HepG2 (cell line): ENCODE measurements at regions not wholly inside any gene's neighbourhood (a gene's known extent, or its start where the extent isn't known, plus 50 kb on each side); places are given as distances from the start of the nearest gene placed in this dataset.

Experiments used
- ATAC-seq: fragments of 200-7000 bp; cut with Tn5 transposase; 3 replicates; pipeline ENCODE4 v1.9.1; 2020; ENCODE audit warnings: mild to moderate bottlenecking, moderate library complexity
- BruUV-seq: library from RNA; stranded (reverse); fragments of 400-500 nt; replicated peaks from 2 replicates; lab custom pipeline; 2021; lab: Mats Ljungman, UMichigan
- CTCF ChIA-PET: fragments of 300-600 bp; formaldehyde crosslinking; extraction: SDS; loops from one replicate; lab custom pipeline; 2021; ENCODE audit warnings: low total read pairs, inconsistent platforms, low intra/inter-chr PET ratio; lab: Yijun Ruan, JAX
- POLR2A ChIA-PET: fragments of 350-600 bp; sonication (Branson Sonifier 250); formaldehyde crosslinking; loops from one replicate; lab custom pipeline; 2020; ENCODE audit warnings: antibody characterized with exemption, inconsistent platforms; lab: Yijun Ruan, JAX
- DNase-seq: peaks from one replicate; pipeline ENCODE4 v3.0.0-alpha.2; 2015; ENCODE audit warnings: low spot score
- FAIRE-seq: peaks from 3 replicates; lab custom pipeline; 2011; peaks lifted over from hg19 to GRCh38; lab: Jason Lieb, UNC
- H2AFZ ChIP-seq: one replicate; pipeline ENCODE4 v1.6.1; 2011; ENCODE audit warnings: low read length, inconsistent platforms
- H3K27ac ChIP-seq: fragments of 300-600 bp; 3 replicates; pipeline ENCODE4 v1.8.0; 2011; ENCODE audit warnings: mixed run types, mild to moderate bottlenecking, mixed read lengths, low read length, inconsistent platforms; ENCODE audit not compliant: insufficient read depth; ENCODE audit errors: extremely low read length
- H3K27me3 ChIP-seq, 2 experiments: fragments of 200-600 bp in 1 of 2; 2 replicates in 1 of 2; 3 replicates in 1 of 2; pipeline versions ENCODE4 v1.6.0 to v1.8.0; 2011; ENCODE audit warnings: low read length in 2 of 2, mild to moderate bottlenecking in 2 of 2, moderate library complexity in 2 of 2, inconsistent platforms in 1 of 2; ENCODE audit not compliant: insufficient read depth in 2 of 2, control insufficient read depth in 1 of 2
- H3K36me3 ChIP-seq, 2 experiments: fragments of 200-600 bp in 1 of 2; replicated peaks in 1 of 2; 2 replicates in 1 of 2; 3 replicates in 1 of 2; pipeline versions ENCODE4 v1.5.1 to v1.8.0; 2011; ENCODE audit warnings: low read length in 2 of 2, inconsistent platforms in 1 of 2; ENCODE audit not compliant: insufficient read depth in 2 of 2, control insufficient read depth in 1 of 2
- H3K4me1 ChIP-seq: 2 replicates; pipeline ENCODE4 v1.5.1; 2012; ENCODE audit warnings: low read length, inconsistent platforms; ENCODE audit not compliant: insufficient read depth
- H3K4me2 ChIP-seq: 2 replicates; pipeline ENCODE4 v1.6.0; 2011; ENCODE audit warnings: low read depth, low read length, inconsistent platforms
- H3K4me3 ChIP-seq, 3 experiments: fragments of 200-600 bp in 1 of 3; sonication (generic), shearing (Covaris generic) in 1 of 3; replicated peaks in 1 of 3; 2 replicates each; pipeline ENCODE4 v1.5.1; 2011 to 2016; ENCODE audit warnings: low read length in 3 of 3, inconsistent platforms in 2 of 3, low read depth in 2 of 3, mild to moderate bottlenecking in 2 of 3, control low read depth in 1 of 3, mixed read lengths in 1 of 3; ENCODE audit not compliant: insufficient read depth in 1 of 3
- H3K79me2 ChIP-seq: one replicate; pipeline ENCODE4 v1.6.1; 2011; ENCODE audit warnings: low read length, inconsistent platforms; ENCODE audit not compliant: insufficient read depth
- H3K9ac ChIP-seq: 2 replicates; pipeline ENCODE4 v1.6.0; 2011; ENCODE audit warnings: mild to moderate bottlenecking, low read depth, low read length, inconsistent platforms; ENCODE audit not compliant: insufficient read depth
- H3K9me3 ChIP-seq: 2 replicates; pipeline ENCODE4 v1.5.1; 2012; ENCODE audit warnings: mild to moderate bottlenecking, low read length
- H4K20me1 ChIP-seq: 2 replicates; pipeline ENCODE4 v1.6.0; 2011; ENCODE audit warnings: inconsistent platforms, mild to moderate bottlenecking, low read length, moderate library complexity; ENCODE audit not compliant: insufficient read depth
- CREBL2 ChIP-seq: sonication (generic); formaldehyde crosslinking; IDR thresholded peaks from 2 replicates; pipeline ENCODE4 v1.8.1; 2023; ENCODE audit warnings: missing genetic modification reagents, mild to moderate bottlenecking, borderline replicate concordance
- DDIT3 ChIP-seq: sonication (generic); formaldehyde crosslinking; IDR thresholded peaks from 2 replicates; pipeline ENCODE4 v1.4.0; 2020; ENCODE audit warnings: mild to moderate bottlenecking, missing genetic modification reagents
- ETV6 ChIP-seq: sonication (generic); formaldehyde crosslinking; conservative IDR thresholded peaks from 2 replicates; pipeline ENCODE4 v1.4.0; 2020; ENCODE audit warnings: missing genetic modification reagents
- JUNB ChIP-seq: sonication (generic); formaldehyde crosslinking; IDR thresholded peaks from 2 replicates; pipeline ENCODE4 v1.8.0; 2022; ENCODE audit warnings: missing genetic modification reagents, mild to moderate bottlenecking, borderline replicate concordance
- KLF9 ChIP-seq: IDR thresholded peaks from 2 replicates; pipeline ENCODE4 v1.6.1; 2016; ENCODE audit warnings: low read depth
- REXO4 ChIP-seq: sonication (generic); formaldehyde crosslinking; IDR thresholded peaks from 2 replicates; pipeline ENCODE4 v1.8.0; 2022; ENCODE audit warnings: missing genetic modification reagents, mild to moderate bottlenecking, borderline replicate concordance
- TEAD3 ChIP-seq: optimal IDR thresholded peaks from 2 replicates; pipeline ENCODE3; 2016; ENCODE audit warnings: borderline replicate concordance
- ZNF567 ChIP-seq: sonication (generic); formaldehyde crosslinking; IDR thresholded peaks from 2 replicates; pipeline ENCODE4 v1.8.1; 2023; ENCODE audit warnings: mild to moderate bottlenecking, missing genetic modification reagents, borderline replicate concordance
- WGBS: methylation state at CpG from one replicate; pipeline ENCODE4 v1.1.6; 2017; ENCODE audit warnings: low lambda C conversion rate; 5-methylcytosine and 5-hydroxymethylcytosine counted together
- in situ Hi-C: cut with HindIII; loops from 2 replicates; pipeline ENCODE4 v1.10.0; 2017; ENCODE audit warnings: low pct_unique_long_range_greater_than_20kb; ENCODE audit not compliant: extremely low pct_ligation_motif_present
- intact Hi-C: fragments of 100-400 bp; cut with micrococcal nuclease; formaldehyde crosslinking; loops from one replicate; pipeline ENCODE4 v1.10.0; 2022; ENCODE audit not compliant: unreplicated experiment
- TF ChIP-seq, protein P1 (sequence below): sonication (generic); formaldehyde crosslinking; IDR thresholded peaks from 2 replicates; pipeline ENCODE4 v1.5.0; 2020; ENCODE audit warnings: mild to moderate bottlenecking, low read depth, missing genetic modification reagents, borderline replicate concordance
- TF ChIP-seq, protein P2 (sequence below): IDR thresholded peaks from 2 replicates; pipeline ENCODE4 v1.6.1; 2016
- TF ChIP-seq, protein P3 (sequence below): sonication (generic); formaldehyde crosslinking; IDR thresholded peaks from 2 replicates; pipeline ENCODE4 v1.4.0; 2020; ENCODE audit warnings: low read depth, missing genetic modification reagents

- Histone ChIP-seq H4K20me1 (no peaks in the 10 kb centered on the region), H3K4me3 (no peak overlapping the region), H3K4me2 (no peak overlapping the region), H3K36me3 (no peaks in the 10 kb centered on the region), H3K4me1 (peaks cover 25% of the 10 kb centered on the region), H3K27ac (no peak overlapping the region), H3K9me3 (peaks cover 8% of the 10 kb centered on the region; the same call in 1 of the 2 replicates), H3K79me2 (no peaks in the 10 kb centered on the region), H2AFZ (no peak overlapping the region), H3K27me3 (no peaks in the 10 kb centered on the region), H3K9ac (no peak overlapping the region)
- FAIRE-seq (no peak), DNase-seq (no peak), ATAC-seq (no peak)
- in situ Hi-C loops (no loop called here), intact Hi-C loops (no loop called here)
- TF ChIP-seq, protein P1, sequence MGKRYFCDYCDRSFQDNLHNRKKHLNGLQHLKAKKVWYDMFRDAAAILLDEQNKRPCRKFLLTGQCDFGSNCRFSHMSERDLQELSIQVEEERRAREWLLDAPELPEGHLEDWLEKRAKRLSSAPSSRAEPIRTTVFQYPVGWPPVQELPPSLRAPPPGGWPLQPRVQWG = no peak
- TF ChIP-seq CREBL2 (CRISPR knock-in tag) (no peak), REXO4 (no peak), ZNF567 (CRISPR knock-in tag) (no peak), KLF9 (no peak), TEAD3 (CRISPR knock-in tag) (no peak), JUNB (no peak), ETV6 (no peak), DDIT3 (CRISPR knock-in tag) (no peak)
- TF ChIP-seq, protein P2, sequence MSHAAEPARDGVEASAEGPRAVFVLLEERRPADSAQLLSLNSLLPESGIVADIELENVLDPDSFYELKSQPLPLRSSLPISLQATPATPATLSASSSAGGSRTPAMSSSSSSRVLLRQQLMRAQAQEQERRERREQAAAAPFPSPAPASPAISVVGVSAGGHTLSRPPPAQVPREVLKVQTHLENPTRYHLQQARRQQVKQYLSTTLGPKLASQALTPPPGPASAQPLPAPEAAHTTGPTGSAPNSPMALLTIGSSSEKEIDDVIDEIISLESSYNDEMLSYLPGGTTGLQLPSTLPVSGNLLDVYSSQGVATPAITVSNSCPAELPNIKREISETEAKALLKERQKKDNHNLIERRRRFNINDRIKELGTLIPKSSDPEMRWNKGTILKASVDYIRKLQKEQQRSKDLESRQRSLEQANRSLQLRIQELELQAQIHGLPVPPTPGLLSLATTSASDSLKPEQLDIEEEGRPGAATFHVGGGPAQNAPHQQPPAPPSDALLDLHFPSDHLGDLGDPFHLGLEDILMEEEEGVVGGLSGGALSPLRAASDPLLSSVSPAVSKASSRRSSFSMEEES = no peak
- TF ChIP-seq, protein P3, sequence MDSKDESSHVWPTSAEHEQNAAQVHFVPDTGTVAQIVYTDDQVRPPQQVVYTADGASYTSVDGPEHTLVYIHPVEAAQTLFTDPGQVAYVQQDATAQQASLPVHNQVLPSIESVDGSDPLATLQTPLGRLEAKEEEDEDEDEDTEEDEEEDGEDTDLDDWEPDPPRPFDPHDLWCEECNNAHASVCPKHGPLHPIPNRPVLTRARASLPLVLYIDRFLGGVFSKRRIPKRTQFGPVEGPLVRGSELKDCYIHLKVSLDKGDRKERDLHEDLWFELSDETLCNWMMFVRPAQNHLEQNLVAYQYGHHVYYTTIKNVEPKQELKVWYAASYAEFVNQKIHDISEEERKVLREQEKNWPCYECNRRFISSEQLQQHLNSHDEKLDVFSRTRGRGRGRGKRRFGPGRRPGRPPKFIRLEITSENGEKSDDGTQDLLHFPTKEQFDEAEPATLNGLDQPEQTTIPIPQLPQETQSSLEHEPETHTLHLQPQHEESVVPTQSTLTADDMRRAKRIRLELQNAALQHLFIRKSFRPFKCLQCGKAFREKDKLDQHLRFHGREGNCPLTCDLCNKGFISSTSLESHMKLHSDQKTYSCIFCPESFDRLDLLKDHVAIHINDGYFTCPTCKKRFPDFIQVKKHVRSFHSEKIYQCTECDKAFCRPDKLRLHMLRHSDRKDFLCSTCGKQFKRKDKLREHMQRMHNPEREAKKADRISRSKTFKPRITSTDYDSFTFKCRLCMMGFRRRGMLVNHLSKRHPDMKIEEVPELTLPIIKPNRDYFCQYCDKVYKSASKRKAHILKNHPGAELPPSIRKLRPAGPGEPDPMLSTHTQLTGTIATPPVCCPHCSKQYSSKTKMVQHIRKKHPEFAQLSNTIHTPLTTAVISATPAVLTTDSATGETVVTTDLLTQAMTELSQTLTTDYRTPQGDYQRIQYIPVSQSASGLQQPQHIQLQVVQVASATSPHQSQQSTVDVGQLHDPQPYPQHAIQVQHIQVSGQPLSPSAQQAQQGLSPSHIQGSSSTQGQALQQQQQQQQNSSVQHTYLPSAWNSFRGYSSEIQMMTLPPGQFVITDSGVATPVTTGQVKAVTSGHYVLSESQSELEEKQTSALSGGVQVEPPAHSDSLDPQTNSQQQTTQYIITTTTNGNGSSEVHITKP (CRISPR knock-in tag) = no peak
- no TSS peak for BruUV-seq
- WGBS = 97% methylated on average over 1 of the region's 1 CpG
- ChIA-PET CTCF (no interaction called here), POLR2A (no interaction called here)
Observed at GRCh38 chr5:96033116-96033515, 71.5 kb upstream of the ELL2 start.
